B cell (primary cell): ENCODE measurements at regions not wholly inside any gene's neighbourhood (a gene's known extent, or its start where the extent isn't known, plus 50 kb on each side); places are given as distances from the start of the nearest gene placed in this dataset.
"Not testable (repeated sequence)": the region's sequence is repeated elsewhere in the genome, so short reads cannot be mapped to it uniquely, and the experiment has no call there.

ENCODE experiments used
- ATAC-seq: fragments of 200-7000 bp; cut with Tn5 transposase; one replicate; pipeline ENCODE4 v1.10.0; 2021; ENCODE audit warnings: low read depth, mild to moderate bottlenecking, moderate number of reproducible peaks, moderate library complexity
- CTCF ChIA-PET: fragments of 350-600 bp; sonication (Branson Sonifier 250); formaldehyde crosslinking; loops from one replicate; lab custom pipeline; 2021; ENCODE audit warnings: antibody characterized with exemption, inconsistent platforms; lab: Charles Lee
- POLR2A ChIA-PET: fragments of 350-600 bp; sonication (Branson Sonifier 250); formaldehyde crosslinking; loops from one replicate; lab custom pipeline; 2021; ENCODE audit warnings: antibody characterized with exemption; lab: Charles Lee
- DNase-seq: peaks from one replicate; pipeline ENCODE4 v3.0.0; 2013
- H2AFZ ChIP-seq: 2 replicates; pipeline ENCODE4 v1.6.1; 2012; ENCODE audit warnings: mild to moderate bottlenecking, low read depth, low read length; ENCODE audit not compliant: insufficient read depth, poor library complexity, severe bottlenecking
- H3K27ac ChIP-seq, 2 donors: 1 replicate in 1 of 2; 2 replicates in 1 of 2; pipeline ENCODE4 v1.5.1; 2012 to 2013; ENCODE audit warnings: low read length in 2 of 2, mild to moderate bottlenecking in 2 of 2, moderate library complexity in 1 of 2
- H3K27me3 ChIP-seq, 4 experiments: fragments of 200-600 bp in 1 of 4; sonication (generic) in 1 of 4; replicated peaks in 1 of 4; 1 replicate in 2 of 4; 2 replicates in 2 of 4; pipeline versions ENCODE4 v1.6.1 to v1.7.0; 2013 to 2016; ENCODE audit warnings: low read length in 3 of 4, mild to moderate bottlenecking in 2 of 4, mixed read lengths in 1 of 4, moderate library complexity in 1 of 4; ENCODE audit not compliant: insufficient read depth in 4 of 4, control insufficient read depth in 3 of 4; ENCODE audit errors: control extremely low read depth in 1 of 4
- H3K36me3 ChIP-seq, 2 experiments: replicated peaks in 1 of 2; 1 replicate in 1 of 2; 2 replicates in 1 of 2; pipeline versions ENCODE4 v1.6.1 to v1.7.1; 2013; ENCODE audit warnings: low read length in 1 of 2; ENCODE audit not compliant: insufficient read depth in 2 of 2, control insufficient read depth in 1 of 2; ENCODE audit errors: control extremely low read depth in 1 of 2, extremely low read depth in 1 of 2
- H3K4me1 ChIP-seq, 2 donors: fragments of 200-600 bp in 1 of 2; sonication (generic) in 1 of 2; 1 replicate in 1 of 2; 2 replicates in 1 of 2; pipeline versions ENCODE4 v1.5.1 to v1.6.1; 2013 to 2017; ENCODE audit warnings: low read length in 2 of 2; ENCODE audit not compliant: control insufficient read depth in 2 of 2, insufficient read depth in 2 of 2
- H3K4me2 ChIP-seq: replicated peaks from 2 replicates; pipeline ENCODE3; 2012; ENCODE audit warnings: mild to moderate bottlenecking, low read depth, low read length; ENCODE audit not compliant: poor library complexity, severe bottlenecking
- H3K4me3 ChIP-seq, 5 experiments: fragments of 200-600 bp in 1 of 5; sonication (generic) in 1 of 5; 1 replicate in 3 of 5; 2 replicates in 2 of 5; pipeline versions ENCODE4 v1.5.1 to v1.7.0; 2011 to 2016; ENCODE audit warnings: low read length in 4 of 5, mild to moderate bottlenecking in 4 of 5, low read depth in 2 of 5, control low read depth in 1 of 5, moderate library complexity in 1 of 5; ENCODE audit not compliant: insufficient read depth in 1 of 5; ENCODE audit errors: control extremely low read depth in 1 of 5, extremely low read depth in 1 of 5
- H3K79me2 ChIP-seq: fragments of 200-600 bp; sonication (generic); one replicate; pipeline ENCODE4 v1.6.0; 2016; ENCODE audit warnings: low read length; ENCODE audit not compliant: control insufficient read depth, insufficient read depth
- H3K9ac ChIP-seq: fragments of 200-600 bp; sonication (generic); 2 replicates; pipeline ENCODE4 v1.6.1; 2017; ENCODE audit warnings: mild to moderate bottlenecking, low read length, moderate library complexity
- H3K9me3 ChIP-seq, 3 donors: one replicate each; pipeline versions ENCODE4 v1.6.1 to v1.7.1; 2013; ENCODE audit warnings: low read length in 2 of 3; ENCODE audit not compliant: control insufficient read depth in 2 of 3, insufficient read depth in 1 of 3; ENCODE audit errors: control extremely low read depth in 1 of 3
- H4K20me1 ChIP-seq: 2 replicates; pipeline ENCODE4 v1.6.0; 2012; ENCODE audit warnings: mild to moderate bottlenecking, low read length; ENCODE audit not compliant: insufficient read depth, control insufficient read depth, poor library complexity, severe bottlenecking
- H3K27ac Mint-ChIP-seq: one replicate; pipeline ENCODE4 v1.8.0; 2021; ENCODE audit warnings: mixed read lengths
- H3K27me3 Mint-ChIP-seq: one replicate; pipeline ENCODE4 v1.8.0; 2021; ENCODE audit warnings: mixed read lengths
- H3K4me1 Mint-ChIP-seq: one replicate; pipeline ENCODE4 v1.8.0; 2021; ENCODE audit warnings: mixed read lengths
- H3K4me3 Mint-ChIP-seq: one replicate; pipeline ENCODE4 v1.8.0; 2021; ENCODE audit warnings: mixed read lengths
- H3K9me3 Mint-ChIP-seq: one replicate; pipeline ENCODE4 v1.8.0; 2022; ENCODE audit warnings: mixed read lengths; ENCODE audit not compliant: insufficient read depth
- EZH2 ChIP-seq: IDR thresholded peaks from 2 replicates; pipeline ENCODE4 v1.6.1; 2012; ENCODE audit warnings: borderline replicate concordance, low read depth, mild to moderate bottlenecking, moderate library complexity, low read length; ENCODE audit not compliant: insufficient read depth, poor library complexity, severe bottlenecking
- WGBS: methylation state at CpG from one replicate; pipeline ENCODE4 v1.1.5; 2013; ENCODE audit warnings: missing lambda C conversion rate; ENCODE audit not compliant: insufficient coverage; 5-methylcytosine and 5-hydroxymethylcytosine counted together
- intact Hi-C: fragments of 100-400 bp; cut with micrococcal nuclease; formaldehyde crosslinking; loops from one replicate; pipeline ENCODE4 v1.10.0; 2022
- TF ChIP-seq, protein P1 (sequence below): fragments of 200-600 bp; IDR thresholded peaks from one replicate; pipeline ENCODE4 v1.8.0; 2022; ENCODE audit warnings: antibody characterized with exemption, mild to moderate bottlenecking

DNA sequence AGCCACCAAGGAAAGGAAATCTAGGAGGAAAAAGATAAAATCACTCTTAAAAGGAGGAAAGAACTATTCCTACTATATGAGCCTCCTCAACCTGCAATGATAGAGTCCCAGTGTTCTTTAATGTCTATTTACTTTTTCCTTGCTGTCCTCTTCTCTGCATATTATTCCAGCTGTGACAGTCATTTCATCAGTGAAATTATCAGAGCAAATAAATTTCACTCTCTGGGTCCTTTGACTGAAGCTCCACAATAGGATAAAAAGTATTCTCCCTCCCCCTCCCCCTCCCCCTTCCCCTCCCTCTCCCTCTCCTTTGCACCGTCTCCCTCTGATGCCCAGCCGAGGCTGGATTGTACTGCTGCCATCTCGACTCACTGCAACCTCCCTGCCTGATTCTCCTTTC, 107.5 kb upstream of the DPT start:
- TF ChIP-seq EZH2 = no peak
- TF ChIP-seq, protein P1, sequence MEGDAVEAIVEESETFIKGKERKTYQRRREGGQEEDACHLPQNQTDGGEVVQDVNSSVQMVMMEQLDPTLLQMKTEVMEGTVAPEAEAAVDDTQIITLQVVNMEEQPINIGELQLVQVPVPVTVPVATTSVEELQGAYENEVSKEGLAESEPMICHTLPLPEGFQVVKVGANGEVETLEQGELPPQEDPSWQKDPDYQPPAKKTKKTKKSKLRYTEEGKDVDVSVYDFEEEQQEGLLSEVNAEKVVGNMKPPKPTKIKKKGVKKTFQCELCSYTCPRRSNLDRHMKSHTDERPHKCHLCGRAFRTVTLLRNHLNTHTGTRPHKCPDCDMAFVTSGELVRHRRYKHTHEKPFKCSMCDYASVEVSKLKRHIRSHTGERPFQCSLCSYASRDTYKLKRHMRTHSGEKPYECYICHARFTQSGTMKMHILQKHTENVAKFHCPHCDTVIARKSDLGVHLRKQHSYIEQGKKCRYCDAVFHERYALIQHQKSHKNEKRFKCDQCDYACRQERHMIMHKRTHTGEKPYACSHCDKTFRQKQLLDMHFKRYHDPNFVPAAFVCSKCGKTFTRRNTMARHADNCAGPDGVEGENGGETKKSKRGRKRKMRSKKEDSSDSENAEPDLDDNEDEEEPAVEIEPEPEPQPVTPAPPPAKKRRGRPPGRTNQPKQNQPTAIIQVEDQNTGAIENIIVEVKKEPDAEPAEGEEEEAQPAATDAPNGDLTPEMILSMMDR = no peak
- Mint-ChIP-seq H3K4me1 (no peaks in the 10 kb centered on the region), H3K9me3 (no peaks in the 10 kb centered on the region), H3K27me3 (peaks cover 4% of the 10 kb centered on the region), H3K27ac (no peak overlapping the region), H3K4me3 (no peak overlapping the region)
- Histone ChIP-seq H3K9me3 (peaks cover 0 to 8% (median 0%) of the 10 kb centered on the region in 3 donors), H3K79me2 (no peaks in the 10 kb centered on the region), H3K4me3 (no peak overlapping the region), H3K4me1 (no peaks in the 10 kb centered on the region), H4K20me1 (no peaks in the 10 kb centered on the region), H3K27ac (no peak overlapping the region), H3K36me3 (no peaks in the 10 kb centered on the region), H3K27me3 (no peaks in the 10 kb centered on the region), H3K9ac (no peak overlapping the region), H2AFZ (no peak overlapping the region), H3K4me2 (no peak overlapping the region)
- WGBS = 89% methylated on average over 2 of the region's 3 CpGs
- CTCF ChIA-PET = no interaction called here
- ATAC-seq (no peak), DNase-seq (no peak)
- intact Hi-C loops = no loop called here
- POLR2A ChIA-PET = no interaction called here

DNA sequence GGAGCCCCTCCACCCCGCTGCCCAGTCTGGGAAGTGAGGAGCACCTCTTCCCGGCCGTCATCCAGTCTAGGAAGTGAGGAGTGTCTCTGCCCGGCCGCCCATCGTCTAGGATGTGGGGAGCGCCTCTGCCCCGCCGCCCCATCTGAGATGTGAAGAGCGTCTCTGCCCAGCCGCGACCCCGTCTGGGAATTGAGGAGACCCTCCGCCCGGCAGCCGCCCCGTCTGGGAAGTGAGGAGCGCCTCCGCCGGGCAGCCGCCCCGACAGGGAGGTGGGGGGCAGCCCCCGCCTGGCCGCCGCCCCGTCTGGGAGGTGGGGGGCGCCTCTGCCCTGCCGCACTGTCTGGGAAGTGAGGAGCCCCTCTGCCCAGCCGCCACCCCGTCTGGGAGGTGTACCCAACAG, 108.2 kb upstream of the DPT start:
- H3K4me1 Mint-ChIP-seq, H3K4me3 ChIP-seq, CTCF ChIA-PET, H3K27ac ChIP-seq, H3K4me1 ChIP-seq, H3K27me3 Mint-ChIP-seq, DNase-seq, ATAC-seq, H3K27me3 ChIP-seq, H3K79me2 ChIP-seq, intact Hi-C loops, H3K9me3 ChIP-seq, H3K9ac ChIP-seq, H3K9me3 Mint-ChIP-seq, H3K4me2 ChIP-seq, H2AFZ ChIP-seq, H4K20me1 ChIP-seq, H3K4me3 Mint-ChIP-seq, H3K36me3 ChIP-seq, H3K27ac Mint-ChIP-seq, POLR2A ChIA-PET: not testable (repeated sequence)
- 95% methylated on average over 28 of the region's 30 CpGs for WGBS
